OCI-LY3 (cell line): ENCODE measurements at regions not wholly inside any gene's neighbourhood (a gene's known extent, or its start where the extent isn't known, plus 50 kb on each side); places are given as distances from the start of the nearest gene placed in this dataset.

Experiments used
- EZH2phosphoT487 ChIP-seq: fragments of 200-600 bp; shearing (Covaris generic); IDR thresholded peaks from 2 replicates; pipeline ENCODE4 v1.6.1; 2018; ENCODE audit warnings: antibody characterized with exemption, mixed run types, low read depth
- TF ChIP-seq, protein P1 (sequence below): fragments of 200-600, 300-600 bp; sonication (generic); IDR thresholded peaks from 2 replicates; pipeline ENCODE4 v1.5.1; 2014; ENCODE audit warnings: antibody characterized with exemption, low read length, low read depth

GRCh38 chr3:159127021-159127392 is 325.2 kb downstream of the MFSD1 start:
- TF ChIP-seq EZH2phosphoT487 = no peak
- TF ChIP-seq, protein P1, sequence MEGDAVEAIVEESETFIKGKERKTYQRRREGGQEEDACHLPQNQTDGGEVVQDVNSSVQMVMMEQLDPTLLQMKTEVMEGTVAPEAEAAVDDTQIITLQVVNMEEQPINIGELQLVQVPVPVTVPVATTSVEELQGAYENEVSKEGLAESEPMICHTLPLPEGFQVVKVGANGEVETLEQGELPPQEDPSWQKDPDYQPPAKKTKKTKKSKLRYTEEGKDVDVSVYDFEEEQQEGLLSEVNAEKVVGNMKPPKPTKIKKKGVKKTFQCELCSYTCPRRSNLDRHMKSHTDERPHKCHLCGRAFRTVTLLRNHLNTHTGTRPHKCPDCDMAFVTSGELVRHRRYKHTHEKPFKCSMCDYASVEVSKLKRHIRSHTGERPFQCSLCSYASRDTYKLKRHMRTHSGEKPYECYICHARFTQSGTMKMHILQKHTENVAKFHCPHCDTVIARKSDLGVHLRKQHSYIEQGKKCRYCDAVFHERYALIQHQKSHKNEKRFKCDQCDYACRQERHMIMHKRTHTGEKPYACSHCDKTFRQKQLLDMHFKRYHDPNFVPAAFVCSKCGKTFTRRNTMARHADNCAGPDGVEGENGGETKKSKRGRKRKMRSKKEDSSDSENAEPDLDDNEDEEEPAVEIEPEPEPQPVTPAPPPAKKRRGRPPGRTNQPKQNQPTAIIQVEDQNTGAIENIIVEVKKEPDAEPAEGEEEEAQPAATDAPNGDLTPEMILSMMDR = no peak
